ENCODE measurements at regions not wholly inside any gene's neighbourhood (a gene's known extent, or its start where the extent isn't known, plus 50 kb on each side); places are given as distances from the start of the nearest gene placed in this dataset.
"Not testable (repeated sequence)": the region's sequence is repeated elsewhere in the genome, so short reads cannot be mapped to it uniquely, and the experiment has no call there.

DNA sequence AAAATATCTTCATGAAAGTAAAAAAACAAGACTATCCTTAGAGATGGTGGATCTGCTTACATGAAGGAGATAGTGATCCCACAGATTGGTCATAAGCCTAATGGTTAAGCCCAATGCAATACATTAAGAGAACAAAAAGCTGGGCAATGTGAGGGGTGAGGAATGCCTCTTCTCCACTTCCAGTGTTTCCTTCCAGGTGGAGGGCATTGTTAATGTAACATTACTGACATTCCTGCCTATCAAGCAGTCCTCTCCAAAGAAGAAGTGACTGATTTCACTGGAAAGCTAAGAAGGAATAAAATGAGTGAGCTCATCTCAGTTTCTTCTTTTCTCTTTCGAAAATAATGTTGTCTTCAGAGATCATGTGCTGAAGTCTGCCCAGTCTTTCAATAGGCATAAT is 207.8 kb downstream of the RAB38 start:
- DNase-seq: no peak

DNA sequence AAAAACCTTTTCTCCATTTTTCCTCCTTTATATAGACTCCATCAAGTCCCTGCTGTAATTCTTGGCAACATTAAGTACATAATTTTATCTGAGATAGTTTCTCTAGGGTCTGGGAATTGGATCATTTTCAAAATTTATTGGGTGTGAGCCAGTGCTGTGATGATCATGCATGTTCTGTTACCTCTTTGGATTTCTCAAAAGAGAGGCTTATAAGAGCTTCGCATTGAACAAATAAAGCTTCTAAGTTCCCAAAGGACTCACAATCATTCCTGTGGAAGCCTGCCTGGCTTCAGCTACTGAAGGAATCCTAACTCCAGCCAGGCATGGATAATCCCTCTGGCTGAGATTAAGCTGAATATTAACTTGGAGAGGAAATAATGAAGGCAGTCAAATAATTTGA is 208.5 kb downstream of the RAB38 start:
- DNase-seq: no peak

- DNase-seq: no peak
These were observed 209.0 kb downstream of the RAB38 start for GRCh38 chr11:87966216-87966615.

GRCh38 chr11:87961606-87962005 is 213.6 kb downstream of the RAB38 start:
- no peak for DNase-seq

GRCh38 chr11:87957961-87958360 is 217.3 kb downstream of the RAB38 start:
- DNase-seq: no peak

- DNase-seq: no peak
These were observed 220.8 kb downstream of the RAB38 start for GRCh38 chr11:87954476-87954875.

DNA sequence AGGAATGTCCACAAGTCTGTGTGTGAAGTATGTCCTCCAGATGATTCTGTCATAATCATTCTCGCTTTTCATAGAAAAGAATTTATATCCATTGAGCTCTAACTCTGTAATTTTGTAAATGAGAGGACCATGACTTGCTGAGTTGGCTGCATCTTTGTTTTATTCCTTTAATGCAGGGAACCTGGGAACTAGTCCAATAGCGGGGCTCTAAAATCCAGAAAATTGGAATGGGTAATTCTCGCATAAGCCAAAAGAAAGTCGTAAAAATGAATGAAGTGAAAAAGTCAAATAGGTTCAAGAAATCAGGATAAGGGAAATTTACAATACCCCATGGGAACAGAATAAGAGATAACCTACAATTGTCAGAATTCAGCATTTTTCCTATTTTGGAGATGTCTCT is 232.5 kb downstream of the RAB38 start:
- DNase-seq: no peak

DNA sequence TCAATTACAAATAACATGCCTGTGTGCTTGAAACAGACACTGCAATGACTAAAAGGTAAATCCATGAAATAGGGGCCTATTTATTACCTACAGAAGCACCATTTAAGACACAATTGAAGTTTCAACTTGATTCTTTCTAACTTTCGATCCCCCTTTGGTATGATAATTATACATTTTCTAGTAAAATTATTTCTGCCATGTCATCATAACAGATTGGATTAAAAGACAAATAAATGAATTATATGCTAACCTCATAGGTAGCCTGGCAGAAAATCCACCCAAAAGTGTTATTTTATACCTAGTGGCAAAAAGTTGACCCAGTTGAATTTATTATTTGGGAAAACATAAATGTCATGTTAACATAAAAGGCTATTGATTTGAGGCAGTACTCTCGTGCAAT is 241.1 kb downstream of the RAB38 start:
- DNase-seq: no peak

DNA sequence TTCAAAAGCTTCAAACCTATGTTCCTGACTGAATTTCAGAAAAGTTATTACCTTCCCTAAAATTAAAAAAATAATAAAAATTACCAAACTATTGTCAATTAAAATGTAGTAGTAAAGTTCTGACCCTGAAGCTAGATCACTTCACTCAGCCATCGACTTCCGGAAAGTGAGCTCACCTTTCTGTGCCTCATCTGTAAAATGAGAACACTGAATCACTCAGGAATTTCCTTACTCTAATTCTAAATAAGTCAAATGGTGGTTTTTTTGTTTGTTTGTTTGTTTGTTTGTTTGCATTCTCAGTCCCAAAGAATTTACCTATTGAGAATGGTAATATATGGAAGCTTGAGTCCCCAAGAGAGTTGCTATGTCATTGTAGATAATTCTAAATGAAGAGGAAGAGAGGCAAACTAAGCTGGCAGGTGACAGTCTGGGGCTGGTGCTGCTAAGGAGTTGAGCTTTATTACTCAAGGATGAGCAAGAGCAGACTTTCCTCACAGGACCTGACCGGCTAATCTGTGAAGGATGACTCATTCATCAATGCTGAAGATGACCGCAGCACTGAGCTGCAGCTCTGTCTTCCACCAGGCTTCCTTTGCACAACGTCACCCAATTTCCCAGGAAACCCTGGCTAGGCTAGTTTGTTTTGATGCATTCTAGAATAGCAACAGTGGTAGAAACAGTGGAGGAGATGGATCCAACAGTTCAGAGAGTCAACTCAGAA is 248.8 kb downstream of the RAB38 start:
- no peak for DNase-seq

GRCh38 chr11:87924125-87924524 is 251.1 kb downstream of the RAB38 start:
- DNase-seq: no peak

DNA sequence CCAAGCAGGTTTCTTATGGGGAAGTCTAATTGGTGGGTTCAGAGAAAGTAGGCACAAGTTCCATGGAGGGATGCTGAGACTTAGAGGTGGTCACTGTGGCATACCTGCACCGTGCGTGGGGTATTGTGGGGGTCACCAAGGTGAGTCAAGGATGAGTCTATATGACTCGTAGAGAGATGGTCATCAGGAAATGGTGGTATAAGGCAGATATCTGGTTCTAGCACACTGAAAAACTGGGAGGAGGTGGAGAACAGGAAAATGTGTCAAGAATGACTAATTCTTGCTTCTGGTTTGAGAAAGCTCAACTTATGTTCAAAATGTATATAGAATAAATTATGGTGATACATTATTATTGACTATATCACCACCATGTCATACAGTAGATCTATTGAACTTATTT is 258.1 kb downstream of the RAB38 start:
- DNase-seq: no peak

DNA sequence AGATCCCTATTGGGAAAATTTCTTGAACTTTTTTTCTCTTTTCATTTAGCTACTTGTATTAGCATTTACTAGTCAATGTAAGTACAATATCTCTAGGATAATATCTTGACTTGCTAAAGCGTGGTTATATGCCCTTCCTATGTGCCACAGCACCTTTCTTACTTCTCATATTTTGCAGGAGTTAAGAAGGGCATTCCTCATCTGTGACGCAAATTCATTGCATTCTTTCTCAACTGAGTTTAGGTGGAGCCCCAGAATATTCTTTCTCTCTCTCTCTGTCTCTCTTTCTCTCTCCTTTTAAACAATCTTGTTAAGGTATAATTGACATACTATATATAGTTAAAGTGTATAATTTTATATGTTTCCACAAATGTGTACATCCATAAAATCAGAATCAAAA is 266.1 kb downstream of the RAB38 start:
- DNase-seq: no peak

DNA sequence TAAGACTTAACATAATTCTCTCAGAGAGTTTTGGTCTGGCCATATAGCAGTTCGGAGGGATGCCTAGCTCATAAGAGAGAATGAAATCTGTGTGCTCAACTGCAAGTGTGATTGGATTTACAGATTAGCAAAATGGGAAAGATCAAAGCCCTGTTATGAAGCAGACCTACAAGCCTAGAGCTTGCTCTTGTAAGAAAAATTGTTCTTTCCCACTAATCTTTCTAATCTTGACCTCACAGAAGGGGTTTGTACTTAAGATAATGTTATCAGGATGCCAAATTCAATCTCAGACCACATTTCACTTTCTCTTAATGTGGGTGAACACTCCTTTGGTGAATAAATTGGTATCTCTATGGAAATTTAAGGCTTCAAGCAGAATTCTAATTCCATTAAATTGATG is 267.2 kb downstream of the RAB38 start:
- no peak for DNase-seq

DNA sequence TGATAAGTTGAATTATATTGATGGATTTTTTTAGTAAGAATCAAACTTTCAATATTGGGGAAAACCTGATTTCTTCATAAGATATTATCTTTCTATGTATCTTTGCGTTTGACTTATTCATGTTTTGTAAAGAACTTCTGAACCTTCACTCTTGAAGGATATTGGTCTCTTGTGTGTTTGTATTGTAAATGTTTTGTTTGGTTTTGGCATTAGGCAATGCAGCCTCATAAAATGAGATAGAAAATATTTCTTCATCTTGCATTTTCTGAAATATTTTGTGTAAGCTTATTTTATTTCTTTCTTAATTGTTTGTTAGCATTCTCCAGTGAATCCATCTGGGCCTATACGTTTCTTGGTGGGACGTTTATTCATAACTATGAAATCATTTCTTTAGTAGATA is 271.9 kb downstream of the RAB38 start:
- no peak for DNase-seq

GRCh38 chr11:87901341-87901740 is 273.9 kb downstream of the RAB38 start:
- no peak for DNase-seq

DNA sequence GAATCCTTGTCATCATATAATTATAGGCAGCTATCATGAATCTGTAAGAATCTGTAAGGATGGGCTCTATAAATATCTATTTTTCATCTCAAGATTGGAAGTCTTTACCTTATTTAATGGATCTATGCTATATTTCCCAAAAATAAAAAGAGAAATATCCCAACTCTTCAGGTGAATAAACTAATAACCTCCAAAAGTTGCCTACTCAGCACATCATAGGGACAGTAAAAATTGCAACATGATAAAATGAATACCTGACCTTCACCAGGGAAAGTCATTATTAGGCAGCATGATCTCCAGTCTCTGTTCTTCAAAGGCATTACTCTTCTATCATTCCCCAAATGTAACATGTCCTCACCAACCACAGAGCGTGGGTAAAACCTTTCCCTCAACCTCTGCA is 277.3 kb downstream of the RAB38 start:
- no peak for DNase-seq

- DNase-seq: no peak
These were observed 278.2 kb downstream of the RAB38 start for GRCh38 chr11:87897071-87897470.

GRCh38 chr11:87894961-87895360 is 280.3 kb downstream of the RAB38 start:
- DNase-seq: no peak

DNA sequence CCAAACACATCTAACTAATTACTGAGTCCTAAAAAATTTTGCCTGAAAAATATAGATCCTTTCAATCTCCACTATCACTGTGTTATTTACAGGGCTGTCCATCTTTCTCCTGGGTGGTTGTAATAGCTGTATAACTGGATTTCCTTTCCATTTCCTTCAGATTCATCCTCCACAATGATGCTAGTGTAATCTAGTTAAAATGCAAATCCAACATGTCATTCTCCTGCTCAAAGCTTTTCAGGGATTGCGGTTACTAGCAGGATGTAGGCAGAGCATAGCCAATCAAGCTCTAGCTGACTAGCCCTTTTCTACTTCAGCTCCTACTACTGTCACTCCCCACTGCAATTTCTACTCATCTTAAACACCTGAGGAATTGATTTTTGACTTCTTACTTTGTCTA is 283.0 kb downstream of the RAB38 start:
- DNase-seq: no peak

- no peak for DNase-seq
These were observed 286.1 kb downstream of the RAB38 start for GRCh38 chr11:87889126-87889525.

DNA sequence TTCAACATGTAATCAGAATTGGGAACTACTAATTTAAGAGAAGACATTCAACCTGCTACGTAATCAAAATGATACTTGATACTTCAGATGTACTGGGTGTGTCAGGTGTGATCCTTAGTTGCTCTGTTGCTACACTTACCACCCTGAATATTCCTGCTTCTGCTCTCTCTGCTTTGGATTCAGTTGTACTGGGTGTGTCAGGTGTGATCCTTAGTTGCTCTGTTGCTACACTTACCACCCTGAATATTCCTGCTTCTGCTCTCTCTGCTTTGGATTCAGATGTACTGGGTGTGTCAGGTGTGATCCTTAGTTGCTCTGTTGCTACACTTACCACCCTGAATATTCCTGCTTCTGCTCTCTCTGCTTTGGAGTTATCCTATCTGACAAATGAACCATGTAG is 290.2 kb downstream of the RAB38 start:
- DNase-seq: not testable (repeated sequence)

GRCh38 chr11:87879118-87879517 is 296.1 kb downstream of the RAB38 start:
- no peak for DNase-seq

DNA sequence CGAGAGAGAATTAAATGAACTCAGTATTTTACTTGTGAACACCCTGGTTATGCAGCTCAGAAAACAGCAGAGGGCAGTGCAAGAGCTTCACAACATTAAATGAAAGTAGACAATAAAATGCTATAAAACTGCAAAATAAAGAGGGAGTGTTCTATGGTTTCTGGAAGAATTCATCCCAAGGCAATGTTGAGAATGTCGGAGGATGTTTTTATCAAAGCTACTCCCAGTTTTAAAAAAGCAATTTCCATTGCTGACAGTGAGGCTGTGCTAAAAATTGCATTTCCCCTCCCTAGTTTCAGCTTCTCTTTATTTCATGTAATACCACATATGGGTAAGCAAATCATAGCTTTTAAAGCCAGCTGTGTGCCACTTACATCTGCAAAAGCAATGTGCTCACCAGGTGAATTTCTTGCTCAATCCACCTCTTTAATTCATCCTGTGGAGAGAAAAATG is 296.8 kb downstream of the RAB38 start:
- no peak for DNase-seq

- DNase-seq: no peak
These were observed 304.2 kb downstream of the RAB38 start for GRCh38 chr11:87871056-87871455.

GRCh38 chr11:87870086-87870485 is 305.2 kb downstream of the RAB38 start:
- no peak for DNase-seq
